Endothelial cell of umbilical vein (primary cell): ENCODE measurements at regions not wholly inside any gene's neighbourhood (a gene's known extent, or its start where the extent isn't known, plus 50 kb on each side); places are given as distances from the start of the nearest gene placed in this dataset.

Experiments used
- BruUV-seq: library from RNA; stranded (reverse); fragments of 400-500 nt; replicated peaks from 2 replicates; lab custom pipeline; 2021; lab: Mats Ljungman, UMichigan
- CTCF ChIA-PET: fragments of 300-600, 350-600 bp; sonication (Branson Sonifier 250); formaldehyde crosslinking; loops from one replicate; lab custom pipeline; 2021; ENCODE audit warnings: antibody characterized with exemption, inconsistent platforms; lab: Charles Lee
- POLR2A ChIA-PET: fragments of 300-600, 350-600 bp; sonication (Branson Sonifier 250); formaldehyde crosslinking; loops from one replicate; lab custom pipeline; 2021; ENCODE audit warnings: antibody characterized with exemption, inconsistent platforms; lab: Charles Lee
- DNase-seq: peaks from one replicate; pipeline ENCODE4 v3.0.0-alpha.2; 2011; ENCODE audit warnings: low read depth, low spot score
- FAIRE-seq: peaks from 2 replicates; lab custom pipeline; 2011; peaks lifted over from hg19 to GRCh38; lab: Jason Lieb, UNC
- H2AFZ ChIP-seq: 2 replicates; pipeline ENCODE4 v1.6.0; 2012; ENCODE audit warnings: low read depth, low read length, control low read depth, inconsistent platforms
- H3K27ac ChIP-seq: 2 replicates; pipeline ENCODE4 v1.5.1; 2011; ENCODE audit warnings: low read depth, mild to moderate bottlenecking, control low read depth, low read length, moderate library complexity; ENCODE audit not compliant: insufficient read depth
- H3K27me3 ChIP-seq, 2 experiments: 2 replicates each; pipeline versions ENCODE4 v1.6.0 to v1.6.1; 2011; ENCODE audit warnings: low read length in 2 of 2, mixed read lengths in 1 of 2; ENCODE audit not compliant: control insufficient read depth in 2 of 2, insufficient read depth in 2 of 2
- H3K36me3 ChIP-seq, 2 experiments: 2 replicates in 1 of 2; 3 replicates in 1 of 2; pipeline ENCODE4 v1.5.1; 2011; ENCODE audit warnings: low read length in 2 of 2, mild to moderate bottlenecking in 1 of 2, moderate library complexity in 1 of 2; ENCODE audit not compliant: control insufficient read depth in 2 of 2, insufficient read depth in 2 of 2; ENCODE audit errors: extremely low read depth in 1 of 2
- H3K4me1 ChIP-seq: 3 replicates; pipeline ENCODE4 v1.5.1; 2011; ENCODE audit warnings: mild to moderate bottlenecking, low read length; ENCODE audit not compliant: control insufficient read depth, insufficient read depth; ENCODE audit errors: extremely low read depth
- H3K4me2 ChIP-seq: 2 replicates; pipeline ENCODE4 v1.6.1; 2011; ENCODE audit warnings: low read length, control low read depth, mixed read lengths; ENCODE audit not compliant: insufficient read depth
- H3K4me3 ChIP-seq, 3 experiments: fragments of 200-600 bp in 1 of 3; sonication (generic), shearing (Covaris generic) in 1 of 3; replicated peaks in 1 of 3; 2 replicates each; pipeline ENCODE4 v1.5.1; 2011 to 2016; ENCODE audit warnings: control low read depth in 3 of 3, low read length in 3 of 3, mild to moderate bottlenecking in 2 of 3, inconsistent platforms in 1 of 3, low read depth in 1 of 3, moderate library complexity in 1 of 3; ENCODE audit not compliant: insufficient read depth in 1 of 3
- H3K79me2 ChIP-seq: 2 replicates; pipeline ENCODE4 v1.6.0; 2012; ENCODE audit warnings: low read length, inconsistent platforms; ENCODE audit not compliant: control insufficient read depth, insufficient read depth
- H3K9ac ChIP-seq: replicated peaks from 2 replicates; pipeline ENCODE3; 2011; ENCODE audit warnings: low read length, control low read depth; ENCODE audit not compliant: insufficient read depth; ENCODE audit errors: extremely low read depth
- H3K9me1 ChIP-seq: replicated peaks from 3 replicates; pipeline ENCODE4 v1.6.0; 2011; ENCODE audit warnings: mild to moderate bottlenecking, low read length; ENCODE audit not compliant: control insufficient read depth, insufficient read depth; ENCODE audit errors: extremely low read depth
- H3K9me3 ChIP-seq: replicated peaks from 2 replicates; pipeline ENCODE4 v1.5.1; 2012; ENCODE audit warnings: low read length, inconsistent platforms; ENCODE audit not compliant: control insufficient read depth, insufficient read depth
- H4K20me1 ChIP-seq: replicated peaks from 2 replicates; pipeline ENCODE3; 2011; ENCODE audit warnings: mild to moderate bottlenecking, low read length; ENCODE audit not compliant: control insufficient read depth, insufficient read depth; ENCODE audit errors: extremely low read depth
- CTCF ChIP-seq, 2 donors: IDR thresholded peaks; 1 replicate in 1 of 2; 2 replicates in 1 of 2; pipeline ENCODE4 v1.5.1; 2011; ENCODE audit warnings: low read length in 2 of 2, mild to moderate bottlenecking in 2 of 2, moderate library complexity in 2 of 2, control low read depth in 1 of 2, inconsistent platforms in 1 of 2, low read depth in 1 of 2; ENCODE audit not compliant: insufficient read depth in 1 of 2; ENCODE audit errors: extremely low read depth in 1 of 2
- EZH2 ChIP-seq: IDR thresholded peaks from 2 replicates; pipeline ENCODE4 v1.6.1; 2012; ENCODE audit warnings: borderline replicate concordance, low read depth, mild to moderate bottlenecking, moderate library complexity, low read length, inconsistent platforms; ENCODE audit not compliant: severe bottlenecking
- FOS ChIP-seq: IDR thresholded peaks from 2 replicates; pipeline ENCODE4 v1.6.1; 2011; ENCODE audit warnings: mild to moderate bottlenecking, low read length, moderate library complexity, borderline replicate concordance; ENCODE audit not compliant: insufficient read depth
- GATA2 ChIP-seq: IDR thresholded peaks from 2 replicates; pipeline ENCODE4 v1.7.0; 2011; ENCODE audit warnings: low read depth, mild to moderate bottlenecking, moderate library complexity, mixed read lengths, low read length; ENCODE audit not compliant: insufficient read length, insufficient read depth
- JUN ChIP-seq: IDR thresholded peaks from 2 replicates; pipeline ENCODE4 v1.6.1; 2011; ENCODE audit warnings: borderline replicate concordance, low read depth; ENCODE audit not compliant: insufficient read length, insufficient read depth
- MAX ChIP-seq: IDR thresholded peaks from 2 replicates; pipeline ENCODE4 v1.6.1; 2011; ENCODE audit not compliant: insufficient read depth, insufficient read length
- MYC ChIP-seq: IDR thresholded peaks from one replicate; pipeline ENCODE4 v1.6.1; 2011; ENCODE audit warnings: mild to moderate bottlenecking, low read depth, low read length
- POLR2A ChIP-seq: IDR thresholded peaks from 2 replicates; pipeline ENCODE4 v1.6.1; 2012; ENCODE audit warnings: low read depth, mild to moderate bottlenecking, control low read depth, low read length
- POLR2AphosphoS5 ChIP-seq: IDR thresholded peaks from 2 replicates; pipeline ENCODE4 v1.6.1; 2012; ENCODE audit warnings: low read depth, mild to moderate bottlenecking, control low read depth, low read length, moderate library complexity; ENCODE audit not compliant: insufficient read depth
- dilution Hi-C: fragments of 300-500 bp; cut with MboI; formaldehyde crosslinking; loops from one replicate; pipeline ENCODE4 v1.15.0; 2019; ENCODE audit warnings: low sequenced_read_pairs; ENCODE audit not compliant: extremely low pct_ligation_motif_present
- intact Hi-C: fragments of 100-400 bp; cut with micrococcal nuclease; formaldehyde crosslinking; loops from one replicate; pipeline ENCODE4 v1.10.0; 2022

- Histone ChIP-seq H3K79me2 (no peaks in the 10 kb centered on the region), H2AFZ (no peak overlapping the region), H3K4me3 (no peak overlapping the region), H4K20me1 (no peaks in the 10 kb centered on the region), H3K4me2 (peak overlapping the region; percentile 14), H3K9me3 (no peaks in the 10 kb centered on the region), H3K27ac (peak overlapping the region; percentile 82), H3K9me1 (no peaks in the 10 kb centered on the region), H3K36me3 (no peaks in the 10 kb centered on the region), H3K9ac (peak overlapping the region; percentile 66), H3K4me1 (peaks cover 67% of the 10 kb centered on the region), H3K27me3 (no peaks in the 10 kb centered on the region)
- DNase-seq (peak; percentile 26), FAIRE-seq (no peak)
- TF ChIP-seq MYC: no peak
- no peak for TF ChIP-seq EZH2
- TF ChIP-seq POLR2AphosphoS5: no peak
- no peak for TF ChIP-seq JUN
- no peak for TF ChIP-seq MAX
- no peak for TF ChIP-seq FOS
- no peak for TF ChIP-seq CTCF (IDR thresholded peaks at IDR 0.05; ENCODE audit: extremely low read depth in 1 of 2, insufficient read depth in 1 of 2, low read depth in 1 of 2, low read length in 2 of 2)
- no peak for TF ChIP-seq POLR2A
- TF ChIP-seq GATA2: no peak
- CTCF ChIA-PET: interaction anchor here (0.8 to 2.6 kb wide), 14 partner anchors 9 to 185 kb away, joined by 3 to 34 read pairs (median 6); partner anchors contain the start of gene ITGA6
- TSS peak; percentile 82 for BruUV-seq
- intact Hi-C loops (loop anchor here (1.0 kb wide), 4 partner anchors 24 to 179 kb away; partner anchors contain the start of gene ITGA6), dilution Hi-C loops (no loop called here)
- POLR2A ChIA-PET: no interaction called here
Observed at GRCh38 chr2:172283476-172283875, 143.9 kb upstream of the ITGA6 start.
